Astrocyte of the spinal cord (primary cell): ENCODE measurements at regions not wholly inside any gene's neighbourhood (a gene's known extent, or its start where the extent isn't known, plus 50 kb on each side); places are given as distances from the start of the nearest gene placed in this dataset.

Experiments
- DNase-seq: peaks from one replicate; pipeline ENCODE4 v3.0.0; 2011; ENCODE audit warnings: low read depth, low spot score
- H3K4me3 ChIP-seq: 2 replicates; pipeline ENCODE4 v1.5.1; 2011; ENCODE audit warnings: low read depth, mild to moderate bottlenecking, low read length, moderate library complexity
- in situ Hi-C: cut with HindIII; loops from 2 replicates; pipeline ENCODE4 v1.10.0; 2017; ENCODE audit warnings: low sequenced_read_pairs
- TF ChIP-seq, protein P1 (sequence below): IDR thresholded peaks from 2 replicates; pipeline ENCODE4 v1.5.1; 2012; ENCODE audit warnings: low read depth, mild to moderate bottlenecking, low read length, inconsistent platforms

DNA sequence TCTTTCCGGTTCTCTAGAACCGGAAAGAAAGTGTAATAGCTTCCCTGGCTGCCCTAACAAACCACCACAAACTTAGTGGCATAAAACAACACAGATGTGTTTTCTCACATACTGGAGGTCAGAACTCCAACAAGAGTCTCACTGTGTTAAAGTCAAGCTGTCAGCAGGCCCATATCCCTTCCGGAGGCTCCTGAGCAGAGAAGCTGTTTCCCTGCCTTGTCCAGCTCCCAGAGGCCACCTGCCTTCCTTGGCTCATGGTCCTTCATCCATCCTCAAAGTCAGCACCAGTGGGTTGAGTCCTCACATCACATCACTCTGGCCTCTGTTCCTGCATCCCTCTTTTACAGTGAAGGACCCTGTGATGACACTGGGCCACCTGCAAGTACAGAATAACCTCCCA lies 49.8 kb upstream of the HMX1 start:
- no peak overlapping the region for H3K4me3 ChIP-seq
- no peak for DNase-seq
- TF ChIP-seq, protein P1, sequence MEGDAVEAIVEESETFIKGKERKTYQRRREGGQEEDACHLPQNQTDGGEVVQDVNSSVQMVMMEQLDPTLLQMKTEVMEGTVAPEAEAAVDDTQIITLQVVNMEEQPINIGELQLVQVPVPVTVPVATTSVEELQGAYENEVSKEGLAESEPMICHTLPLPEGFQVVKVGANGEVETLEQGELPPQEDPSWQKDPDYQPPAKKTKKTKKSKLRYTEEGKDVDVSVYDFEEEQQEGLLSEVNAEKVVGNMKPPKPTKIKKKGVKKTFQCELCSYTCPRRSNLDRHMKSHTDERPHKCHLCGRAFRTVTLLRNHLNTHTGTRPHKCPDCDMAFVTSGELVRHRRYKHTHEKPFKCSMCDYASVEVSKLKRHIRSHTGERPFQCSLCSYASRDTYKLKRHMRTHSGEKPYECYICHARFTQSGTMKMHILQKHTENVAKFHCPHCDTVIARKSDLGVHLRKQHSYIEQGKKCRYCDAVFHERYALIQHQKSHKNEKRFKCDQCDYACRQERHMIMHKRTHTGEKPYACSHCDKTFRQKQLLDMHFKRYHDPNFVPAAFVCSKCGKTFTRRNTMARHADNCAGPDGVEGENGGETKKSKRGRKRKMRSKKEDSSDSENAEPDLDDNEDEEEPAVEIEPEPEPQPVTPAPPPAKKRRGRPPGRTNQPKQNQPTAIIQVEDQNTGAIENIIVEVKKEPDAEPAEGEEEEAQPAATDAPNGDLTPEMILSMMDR, result no peak
- in situ Hi-C loops, result no loop called here
